ENCODE measurements at regions not wholly inside any gene's neighbourhood (a gene's known extent, or its start where the extent isn't known, plus 50 kb on each side); places are given as distances from the start of the nearest gene placed in this dataset.

- no peak for TF ChIP-seq CTCF (conservative IDR thresholded peaks at IDR 0.05; ENCODE audit: low read depth)
- ChIA-PET CTCF (no interaction called here), POLR2A (ENCODE audit: low non-redundant PET) (no interaction called here)
- no peak overlapping the region for H3K27ac ChIP-seq
- no peak for DNase-seq (ENCODE audit: low spot score)
Observed at GRCh38 chr7:15954671-15955354, 268.3 kb upstream of the MEOX2 start.

GRCh38 chr7:15950299-15950698 lies 263.8 kb upstream of the MEOX2 start:
- CTCF ChIA-PET: no interaction called here
- POLR2A ChIA-PET (ENCODE audit: low non-redundant PET): no interaction called here
- TF ChIP-seq CTCF (conservative IDR thresholded peaks at IDR 0.05; ENCODE audit: low read depth): no peak
- H3K27ac ChIP-seq: no peak overlapping the region
- DNase-seq (ENCODE audit: low spot score): no peak

GRCh38 chr7:15947754-15948153 lies 261.3 kb upstream of the MEOX2 start:
- TF ChIP-seq CTCF (conservative IDR thresholded peaks at IDR 0.05; ENCODE audit: low read depth): no peak
- DNase-seq (ENCODE audit: low spot score): no peak
- ChIA-PET POLR2A (ENCODE audit: low non-redundant PET) (no interaction called here), CTCF (no interaction called here)
- no peak overlapping the region for H3K27ac ChIP-seq

DNA sequence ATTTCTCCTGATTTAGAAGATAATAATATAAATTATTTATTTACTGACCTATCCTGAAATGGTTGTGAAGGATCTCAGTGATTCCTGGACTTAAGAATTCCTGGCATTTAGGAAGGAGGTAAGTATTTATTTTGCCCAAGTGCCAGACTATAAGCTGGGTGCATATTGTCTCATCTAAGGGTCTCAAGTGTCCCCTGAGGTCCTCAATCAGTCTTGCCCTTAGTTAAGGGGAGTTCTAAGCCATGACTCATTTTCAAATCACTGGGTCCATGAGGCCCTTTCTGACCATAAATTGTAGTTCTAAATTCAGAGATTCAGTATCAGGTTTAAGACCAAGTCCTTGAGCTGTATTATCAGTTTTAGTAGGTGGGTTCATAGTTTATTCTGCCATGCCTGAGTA lies 251.6 kb upstream of the MEOX2 start:
- H3K27ac ChIP-seq: no peak overlapping the region
- DNase-seq (ENCODE audit: low spot score): no peak
- ChIA-PET CTCF (no interaction called here), POLR2A (ENCODE audit: low non-redundant PET) (no interaction called here)
- no peak for TF ChIP-seq CTCF (conservative IDR thresholded peaks at IDR 0.05; ENCODE audit: low read depth)

DNA sequence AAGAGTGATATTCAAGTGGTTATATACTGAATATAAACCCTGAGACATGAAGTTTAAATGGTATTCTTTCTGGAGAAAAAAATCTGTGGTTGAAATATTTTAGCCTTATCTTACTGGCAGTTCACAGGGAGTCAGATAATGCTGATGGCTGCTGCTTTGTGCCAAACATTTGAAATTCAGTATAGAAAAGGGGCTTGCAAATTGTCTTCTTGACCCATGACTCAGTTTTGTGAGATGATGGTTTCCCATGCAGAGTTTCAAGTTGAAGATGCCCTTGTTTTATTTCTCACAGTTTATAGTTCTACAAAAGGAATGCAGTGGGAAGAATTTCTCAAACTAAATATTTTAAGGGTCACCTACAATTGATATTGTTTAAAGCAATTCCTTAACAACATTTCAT lies 251.1 kb upstream of the MEOX2 start:
- DNase-seq (ENCODE audit: low spot score): no peak
- H3K27ac ChIP-seq: no peak overlapping the region
- TF ChIP-seq CTCF (conservative IDR thresholded peaks at IDR 0.05; ENCODE audit: low read depth): no peak
- POLR2A ChIA-PET (ENCODE audit: low non-redundant PET): no interaction called here
- CTCF ChIA-PET: no interaction called here

DNA sequence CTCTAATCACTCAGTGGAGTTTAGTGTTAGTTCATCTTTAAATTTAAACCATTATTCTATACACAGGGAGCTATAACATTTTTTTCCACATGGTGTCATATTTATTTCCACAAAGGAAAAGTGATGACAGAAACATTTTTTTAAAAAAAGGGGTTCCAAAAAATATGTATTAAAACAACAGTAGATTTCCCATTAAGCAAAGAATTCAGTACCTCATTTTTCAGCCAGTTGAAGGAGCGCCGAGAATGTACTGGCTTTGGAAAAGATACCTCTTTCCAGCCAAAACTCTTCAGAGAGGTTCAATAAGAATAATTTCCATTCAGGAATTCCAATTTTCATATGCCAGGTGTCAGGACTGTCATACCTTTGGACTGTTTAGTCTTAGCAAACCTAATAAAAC lies 250.5 kb upstream of the MEOX2 start:
- no peak for TF ChIP-seq CTCF (conservative IDR thresholded peaks at IDR 0.05; ENCODE audit: low read depth)
- POLR2A ChIA-PET (ENCODE audit: low non-redundant PET): no interaction called here
- CTCF ChIA-PET: no interaction called here

GRCh38 chr7:15932318-15932717 lies 245.8 kb upstream of the MEOX2 start:
- TF ChIP-seq CTCF (conservative IDR thresholded peaks at IDR 0.05; ENCODE audit: low read depth): no peak
- DNase-seq (ENCODE audit: low spot score): no peak
- ChIA-PET CTCF (no interaction called here), POLR2A (ENCODE audit: low non-redundant PET) (no interaction called here)
- no peak overlapping the region for H3K27ac ChIP-seq

More for the DNA sequence above, 250.5 kb upstream of the MEOX2 start:
- H3K27ac ChIP-seq: no peak overlapping the region
- DNase-seq (ENCODE audit: low spot score): no peak
